GM19397 (cell line): ENCODE measurements at regions not wholly inside any gene's neighbourhood (a gene's known extent, or its start where the extent isn't known, plus 50 kb on each side); places are given as distances from the start of the nearest gene placed in this dataset.

Source experiments
- ATAC-seq: cut with Tn5 transposase; IDR thresholded peaks from one replicate; pipeline ENCODE4 v1.9.1; 2021; ENCODE audit warnings: mild to moderate bottlenecking, moderate library complexity; ENCODE audit not compliant: unreplicated experiment

- ATAC-seq = peak; percentile 94
Observed at GRCh38 chr5:68406767-68407241, 191.2 kb downstream of the PIK3R1 start.

GRCh38 chr5:68407311-68408239, 192.0 kb downstream of the PIK3R1 start:
- ATAC-seq = no peak

GRCh38 chr5:68408345-68408871, 192.9 kb downstream of the PIK3R1 start:
- ATAC-seq = no peak

GRCh38 chr5:68409259-68409658, 193.7 kb downstream of the PIK3R1 start:
- ATAC-seq = no peak

GRCh38 chr5:68411161-68411560, 195.6 kb downstream of the PIK3R1 start:
- ATAC-seq = no peak

- ATAC-seq = no peak
Observed at GRCh38 chr5:68415177-68416085, 199.9 kb downstream of the PIK3R1 start.

- ATAC-seq = no peak
Observed at GRCh38 chr5:68416714-68417113, 201.2 kb downstream of the PIK3R1 start.

- ATAC-seq = no peak
Observed at GRCh38 chr5:68418201-68418600, 202.6 kb downstream of the PIK3R1 start.

GRCh38 chr5:68418680-68419079, 203.1 kb downstream of the PIK3R1 start:
- ATAC-seq = no peak

GRCh38 chr5:68419081-68419636, 203.6 kb downstream of the PIK3R1 start:
- ATAC-seq = no peak

GRCh38 chr5:68419637-68420452, 204.3 kb downstream of the PIK3R1 start:
- no peak for ATAC-seq

GRCh38 chr5:68420476-68421344, 205.2 kb downstream of the PIK3R1 start:
- ATAC-seq = no peak

GRCh38 chr5:68421485-68422220, 206.1 kb downstream of the PIK3R1 start:
- no peak for ATAC-seq

- no peak for ATAC-seq
Observed at GRCh38 chr5:68423154-68423811, 207.7 kb downstream of the PIK3R1 start.

- ATAC-seq = peak; percentile 54
Observed at GRCh38 chr5:68424799-68425537, 209.4 kb downstream of the PIK3R1 start.

- ATAC-seq = no peak
Observed at GRCh38 chr5:68426586-68426985, 211.0 kb downstream of the PIK3R1 start.

GRCh38 chr5:68428231-68428811, 212.8 kb downstream of the PIK3R1 start:
- no peak for ATAC-seq
